ENCODE measurements at regions not wholly inside any gene's neighbourhood (a gene's known extent, or its start where the extent isn't known, plus 50 kb on each side); places are given as distances from the start of the nearest gene placed in this dataset.

GRCh38 chr3:162764051-162764807, 1267.6 kb downstream of the OTOL1 start:
- DNase-seq: no peak

- DNase-seq: no peak
Measured at GRCh38 chr3:162764808-162765071, 1268.1 kb downstream of the OTOL1 start.

DNA sequence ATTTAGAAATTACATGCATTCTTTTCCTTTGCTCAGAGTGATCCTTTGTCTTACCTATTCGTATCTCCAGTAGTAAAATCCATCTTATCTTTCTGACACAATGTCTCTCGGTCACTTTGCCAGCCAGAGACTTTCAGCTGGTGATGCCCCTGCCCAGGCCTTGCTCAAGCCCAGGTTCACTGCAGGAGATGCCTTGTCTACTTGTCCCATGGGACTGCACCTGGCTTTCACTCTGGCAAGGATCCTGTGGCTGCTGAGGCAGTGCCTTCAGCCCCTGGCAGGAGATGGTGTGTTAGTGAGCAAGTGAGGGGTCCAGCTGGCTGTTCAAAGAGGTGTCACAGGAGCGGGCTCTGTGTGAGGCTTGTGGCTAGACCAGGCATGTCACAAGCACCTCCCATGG, 1268.9 kb downstream of the OTOL1 start:
- DNase-seq: no peak

DNA sequence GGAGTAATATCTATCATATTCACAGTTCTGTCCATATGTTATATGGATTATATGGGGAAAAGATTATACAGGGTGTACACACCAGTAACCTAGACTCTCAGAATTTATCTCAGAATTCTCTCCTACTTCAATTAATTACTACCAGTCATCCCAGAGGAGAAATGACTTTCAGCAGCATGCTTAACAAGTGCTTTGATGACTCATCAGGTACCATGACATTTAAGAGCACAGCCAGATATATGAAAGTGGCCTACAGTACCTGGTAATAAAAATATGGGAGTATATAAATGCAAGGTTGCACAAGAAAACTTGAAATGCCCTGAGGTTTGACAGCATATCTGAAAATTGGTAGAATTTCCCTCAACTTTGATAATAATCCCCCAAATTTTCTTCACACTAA, 1273.0 kb downstream of the OTOL1 start:
- DNase-seq: no peak

DNA sequence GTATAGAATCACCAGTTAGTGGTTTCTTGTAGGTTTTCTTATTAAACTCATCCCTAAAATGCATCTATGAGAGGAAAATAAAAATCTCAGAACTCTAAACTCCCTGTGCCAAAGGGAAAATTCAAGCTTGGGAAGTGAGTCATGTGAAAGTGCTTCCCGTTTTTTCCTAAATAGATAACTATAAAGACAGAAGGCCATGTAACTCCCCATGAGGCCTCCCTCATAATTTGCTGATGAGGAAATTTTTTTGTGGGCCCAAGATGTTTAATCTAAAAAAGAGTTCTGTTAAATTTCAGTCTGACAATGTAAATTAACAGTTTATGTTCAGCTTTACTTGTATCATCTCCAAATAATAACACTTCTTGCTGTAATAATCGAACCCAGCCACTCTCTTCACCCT, 1273.9 kb downstream of the OTOL1 start:
- no peak for DNase-seq

GRCh38 chr3:162774613-162775100, 1278.0 kb downstream of the OTOL1 start:
- no peak for DNase-seq

GRCh38 chr3:162776148-162776547, 1279.5 kb downstream of the OTOL1 start:
- DNase-seq: no peak

DNA sequence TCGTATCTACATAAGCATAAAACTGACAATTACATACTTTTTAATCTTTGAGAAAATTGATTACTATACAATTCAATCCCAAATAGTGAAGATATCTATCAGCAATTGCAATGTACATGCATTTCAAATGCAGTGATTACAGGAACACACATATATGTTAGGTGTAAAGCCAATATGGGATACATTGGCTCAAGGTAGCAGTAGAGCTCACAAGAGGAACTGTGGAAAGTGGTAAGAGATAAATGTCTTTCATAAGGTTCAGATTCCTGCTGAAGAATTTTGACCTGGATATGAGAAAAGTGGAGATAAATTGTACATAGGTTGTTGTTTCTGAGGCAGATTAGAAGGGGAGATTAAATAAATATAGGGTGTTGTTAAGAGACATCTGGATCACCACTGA, 1280.5 kb downstream of the OTOL1 start:
- DNase-seq: no peak

DNA sequence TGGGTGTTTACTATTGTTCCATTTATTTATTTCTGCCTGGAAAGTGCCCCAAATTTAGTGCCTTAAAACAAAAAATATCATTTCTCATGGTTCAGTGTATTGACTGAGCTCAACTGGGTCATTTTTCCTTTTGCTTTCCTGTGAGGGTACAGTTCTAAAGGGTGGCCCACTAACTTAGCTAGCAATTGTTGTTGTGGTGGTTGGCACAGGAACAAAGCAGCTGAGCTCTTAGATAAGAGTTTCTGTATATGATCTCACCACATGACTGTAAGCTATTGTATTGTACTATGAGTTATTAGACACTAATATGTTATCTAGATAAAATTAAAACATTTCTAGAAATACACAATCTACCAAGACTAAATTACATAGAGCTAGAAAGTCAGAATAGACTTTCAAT, 1283.7 kb downstream of the OTOL1 start:
- no peak for DNase-seq

- no peak for DNase-seq
Measured at GRCh38 chr3:162799910-162800309, 1303.3 kb downstream of the OTOL1 start.

DNA sequence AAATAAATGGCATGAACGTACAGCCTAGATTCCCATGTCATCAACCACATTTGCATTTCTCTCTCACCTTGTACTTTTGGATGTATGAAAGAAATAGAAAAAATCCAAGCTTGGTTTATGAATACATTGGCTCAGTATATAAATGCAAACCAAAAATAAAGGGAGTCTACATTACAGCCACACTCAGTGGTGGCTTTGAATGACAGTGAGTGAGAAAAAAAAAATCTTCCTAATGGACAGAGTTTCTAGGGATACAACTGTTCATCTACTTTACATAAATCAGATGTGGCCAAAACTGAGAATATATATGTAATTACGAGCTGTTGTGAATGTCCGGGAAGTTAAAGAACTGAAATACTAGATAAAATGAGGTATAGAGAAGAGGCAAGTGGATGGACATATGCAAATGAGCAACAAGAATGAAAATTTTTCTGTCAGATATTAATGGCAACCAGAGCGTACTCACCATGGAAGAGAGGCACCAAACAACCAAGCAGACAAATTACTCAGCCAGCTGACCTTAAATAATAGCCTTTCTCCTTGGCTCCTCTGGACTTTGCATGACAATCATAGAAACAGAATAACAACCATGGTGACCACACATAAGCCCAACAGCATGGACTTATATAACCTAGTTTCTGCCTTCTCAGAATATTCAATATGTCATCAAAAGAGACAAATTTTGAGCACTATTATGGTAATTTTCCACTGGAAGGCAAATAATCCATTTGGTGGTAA, 1305.8 kb downstream of the OTOL1 start:
- DNase-seq: no peak

DNA sequence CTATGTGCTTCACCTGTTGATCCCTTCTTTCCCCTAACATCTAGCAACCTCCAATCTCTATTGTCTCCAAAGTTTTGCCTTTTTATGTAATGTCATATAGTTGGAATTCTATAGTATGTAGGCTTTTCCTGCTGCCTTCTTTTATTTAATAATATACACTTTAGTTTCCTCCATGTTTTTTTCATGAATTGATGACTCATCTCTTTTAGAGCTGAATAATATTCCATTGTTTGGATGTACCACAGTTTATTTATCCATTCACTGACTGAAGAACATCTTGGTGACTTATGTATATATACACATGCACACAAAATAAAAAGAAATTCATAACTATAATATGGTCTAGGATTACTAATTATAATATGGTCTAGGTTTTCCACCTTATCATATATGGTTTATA, 1314.2 kb downstream of the OTOL1 start:
- no peak for DNase-seq

- no peak for DNase-seq
Measured at GRCh38 chr3:162842549-162843216, 1346.1 kb downstream of the OTOL1 start.

- DNase-seq: no peak
Measured at GRCh38 chr3:162845918-162846317, 1349.3 kb downstream of the OTOL1 start.

- no peak for DNase-seq
Measured at GRCh38 chr3:162847511-162847910, 1350.9 kb downstream of the OTOL1 start.

GRCh38 chr3:162863579-162863978, 1367.0 kb downstream of the OTOL1 start:
- no peak for DNase-seq

DNA sequence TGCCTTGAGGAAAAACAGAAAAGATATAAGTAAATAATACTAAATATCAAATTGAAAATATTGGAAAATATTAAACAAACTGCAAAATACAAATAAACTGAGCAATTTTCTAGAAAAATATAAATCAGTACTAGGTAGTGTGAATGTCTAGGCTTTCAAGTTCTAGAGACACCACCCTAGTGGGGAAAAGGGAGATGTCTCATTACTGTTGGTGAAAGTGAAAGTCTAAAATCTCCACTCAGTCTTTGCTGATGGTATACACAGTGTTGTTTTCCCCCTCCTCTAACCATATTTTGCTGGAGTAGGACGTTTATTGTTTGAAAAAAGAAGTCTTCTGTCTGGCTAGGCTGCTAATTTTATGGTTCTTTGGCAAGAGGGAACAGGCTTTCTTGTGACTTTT, 1368.9 kb downstream of the OTOL1 start:
- DNase-seq: no peak

- DNase-seq: no peak
Measured at GRCh38 chr3:162879021-162879562, 1382.5 kb downstream of the OTOL1 start.

- DNase-seq: no peak
Measured at GRCh38 chr3:162884373-162884772, 1387.8 kb downstream of the OTOL1 start.

DNA sequence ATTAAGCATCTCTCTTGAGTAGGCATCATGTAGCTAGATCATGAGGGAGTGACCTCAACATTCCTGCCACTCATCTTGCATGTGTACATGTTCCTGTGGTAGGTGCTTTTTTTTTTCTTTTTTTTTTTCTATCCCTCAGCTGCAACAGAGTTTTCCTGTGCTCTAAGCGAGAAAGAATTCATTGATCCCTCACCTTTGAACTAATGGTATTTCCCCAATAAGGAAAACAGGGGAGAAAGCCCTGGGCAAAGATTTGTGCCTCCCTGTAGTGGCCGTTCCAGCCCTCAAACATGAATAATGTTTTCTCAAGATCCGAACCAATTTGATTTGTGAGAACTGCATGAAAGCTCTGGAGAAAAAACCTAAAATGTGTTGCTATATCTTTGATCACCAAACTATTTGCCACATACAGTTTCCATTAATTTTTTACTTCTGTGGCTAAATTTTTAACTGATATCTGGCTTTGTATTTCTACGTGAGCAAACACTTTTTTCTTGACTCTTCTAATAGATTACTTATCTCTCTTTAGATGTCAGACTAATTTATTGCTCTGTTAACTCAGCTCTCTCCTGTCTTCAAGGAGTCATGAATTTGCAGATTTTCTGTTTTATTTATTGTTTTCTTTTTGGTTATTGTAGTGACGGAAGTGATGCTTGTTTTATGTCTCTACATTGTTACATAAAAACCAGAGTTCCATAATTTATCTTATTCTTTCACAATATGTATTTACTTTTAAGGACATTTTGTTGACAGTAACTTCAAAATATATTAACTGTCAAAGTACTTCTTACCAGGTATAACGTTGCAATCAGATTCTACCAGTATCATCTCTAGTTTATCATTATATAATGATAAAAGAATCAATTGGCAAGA, 1396.5 kb downstream of the OTOL1 start:
- DNase-seq: no peak

DNA sequence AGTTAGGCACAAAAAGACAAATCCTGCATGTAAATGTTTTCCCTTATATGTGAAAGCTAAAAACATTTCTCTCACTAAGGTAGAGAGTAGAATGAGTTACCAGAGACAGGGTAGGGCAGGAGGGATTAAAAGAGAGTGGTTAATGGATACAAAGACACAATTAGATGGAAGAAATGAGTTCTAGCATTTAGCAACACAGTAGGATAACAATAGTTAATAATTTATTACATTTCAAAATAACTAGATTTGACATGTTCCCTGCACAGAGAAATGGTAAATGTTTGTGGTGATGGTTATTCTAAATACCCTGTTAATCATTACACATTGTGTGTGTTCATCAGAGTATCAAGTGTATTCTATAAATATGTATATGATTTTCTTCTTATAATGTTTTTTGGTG, 1400.7 kb downstream of the OTOL1 start:
- no peak for DNase-seq

GRCh38 chr3:162932503-162932902, 1435.9 kb downstream of the OTOL1 start:
- no peak for DNase-seq

- DNase-seq: no peak
Measured at GRCh38 chr3:162933656-162934055, 1437.0 kb downstream of the OTOL1 start.

All from islet precursor cell (in vitro differentiated cells).